HG03095 (cell line): ENCODE measurements at regions not wholly inside any gene's neighbourhood (a gene's known extent, or its start where the extent isn't known, plus 50 kb on each side); places are given as distances from the start of the nearest gene placed in this dataset.
"Not testable (repeated sequence)": the region's sequence is repeated elsewhere in the genome, so short reads cannot be mapped to it uniquely, and the experiment has no call there.

Experiments
- ATAC-seq: cut with Tn5 transposase; IDR thresholded peaks from one replicate; pipeline ENCODE4 v1.9.1; 2021; ENCODE audit warnings: moderate library complexity; ENCODE audit not compliant: unreplicated experiment

GRCh38 chr4:112770114-112770513, 133.2 kb downstream of the LARP7 start:
- ATAC-seq: no peak

- no peak for ATAC-seq
These were observed 138.9 kb downstream of the LARP7 start for GRCh38 chr4:112775801-112776200.

- ATAC-seq: no peak
These were observed 139.6 kb downstream of the LARP7 start for GRCh38 chr4:112776535-112776934.

GRCh38 chr4:112778520-112778919, 141.6 kb downstream of the LARP7 start:
- ATAC-seq: no peak

- no peak for ATAC-seq
These were observed 156.1 kb downstream of the LARP7 start for GRCh38 chr4:112793033-112793432.

GRCh38 chr4:112800001-112800400, 163.1 kb downstream of the LARP7 start:
- ATAC-seq: no peak

- no peak for ATAC-seq
These were observed 164.4 kb downstream of the LARP7 start for GRCh38 chr4:112801341-112801740.

- no peak for ATAC-seq
These were observed 165.8 kb downstream of the LARP7 start for GRCh38 chr4:112802780-112803179.

GRCh38 chr4:112807083-112807482, 170.1 kb downstream of the LARP7 start:
- ATAC-seq: peak; percentile 93

- no peak for ATAC-seq
These were observed 171.1 kb downstream of the LARP7 start for GRCh38 chr4:112808001-112808400.

GRCh38 chr4:112813790-112814189, 176.8 kb downstream of the LARP7 start:
- ATAC-seq: peak; percentile 42

- ATAC-seq: peak; percentile 93
These were observed 181.1 kb downstream of the LARP7 start for GRCh38 chr4:112817933-112818593.

- ATAC-seq: peak; percentile 28
These were observed 181.6 kb downstream of the LARP7 start for GRCh38 chr4:112818594-112818965.

- no peak for ATAC-seq
These were observed 182.8 kb downstream of the LARP7 start for GRCh38 chr4:112819729-112820128.

GRCh38 chr4:112823156-112823555, 186.2 kb downstream of the LARP7 start:
- ATAC-seq: no peak

- ATAC-seq: no peak
These were observed 186.7 kb downstream of the LARP7 start for GRCh38 chr4:112823606-112824005.

- no peak for ATAC-seq
These were observed 193.9 kb downstream of the LARP7 start for GRCh38 chr4:112830753-112831386.

GRCh38 chr4:112832493-112832892, 195.6 kb downstream of the LARP7 start:
- no peak for ATAC-seq

- ATAC-seq: no peak
These were observed 200.0 kb downstream of the LARP7 start for GRCh38 chr4:112836895-112837294.

GRCh38 chr4:112838015-112838414, 201.1 kb downstream of the LARP7 start:
- not testable (repeated sequence) for ATAC-seq

GRCh38 chr4:112840061-112840460, 203.1 kb downstream of the LARP7 start:
- ATAC-seq: no peak

- no peak for ATAC-seq
These were observed 203.7 kb downstream of the LARP7 start for GRCh38 chr4:112840619-112841018.

- no peak for ATAC-seq
These were observed 205.6 kb downstream of the LARP7 start for GRCh38 chr4:112842513-112842912.
